OCI-LY1 (cell line): ENCODE measurements at regions not wholly inside any gene's neighbourhood (a gene's known extent, or its start where the extent isn't known, plus 50 kb on each side); places are given as distances from the start of the nearest gene placed in this dataset.

Experiments
- EZH2 ChIP-seq: fragments of 200-600 bp; sonication (generic), shearing (Covaris generic); IDR thresholded peaks from 2 replicates; pipeline ENCODE4 v1.8.0; 2017; ENCODE audit warnings: borderline replicate concordance, mixed run types, mild to moderate bottlenecking, antibody characterized with exemption, low read length, moderate library complexity, mixed read lengths
- TF ChIP-seq, protein P1 (sequence below): fragments of 200-600 bp; sonication (generic), shearing (Covaris generic); IDR thresholded peaks from 2 replicates; pipeline ENCODE4 v1.5.1; 2017; ENCODE audit warnings: mild to moderate bottlenecking, antibody characterized with exemption, low read length, moderate library complexity, mixed read lengths

DNA sequence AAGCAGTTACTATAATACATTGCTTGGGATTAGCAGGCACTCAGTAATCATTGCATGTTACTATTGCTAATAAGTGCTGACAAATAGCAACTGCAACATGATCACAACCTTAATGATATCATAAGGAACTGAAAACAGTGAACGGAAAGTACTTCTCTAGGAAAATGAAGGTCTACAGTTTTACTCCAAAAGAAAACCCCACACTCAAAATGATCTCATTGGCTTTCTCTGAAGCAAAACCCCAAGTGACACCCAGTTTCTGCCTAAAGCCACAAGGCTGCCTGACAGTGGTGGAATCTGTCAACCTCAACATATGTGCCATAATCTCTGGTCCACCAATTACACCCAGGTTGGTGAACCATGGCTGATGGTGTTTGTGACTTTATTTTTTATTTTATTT lies 137.6 kb downstream of the PTGER3 start:
- TF ChIP-seq, protein P1, sequence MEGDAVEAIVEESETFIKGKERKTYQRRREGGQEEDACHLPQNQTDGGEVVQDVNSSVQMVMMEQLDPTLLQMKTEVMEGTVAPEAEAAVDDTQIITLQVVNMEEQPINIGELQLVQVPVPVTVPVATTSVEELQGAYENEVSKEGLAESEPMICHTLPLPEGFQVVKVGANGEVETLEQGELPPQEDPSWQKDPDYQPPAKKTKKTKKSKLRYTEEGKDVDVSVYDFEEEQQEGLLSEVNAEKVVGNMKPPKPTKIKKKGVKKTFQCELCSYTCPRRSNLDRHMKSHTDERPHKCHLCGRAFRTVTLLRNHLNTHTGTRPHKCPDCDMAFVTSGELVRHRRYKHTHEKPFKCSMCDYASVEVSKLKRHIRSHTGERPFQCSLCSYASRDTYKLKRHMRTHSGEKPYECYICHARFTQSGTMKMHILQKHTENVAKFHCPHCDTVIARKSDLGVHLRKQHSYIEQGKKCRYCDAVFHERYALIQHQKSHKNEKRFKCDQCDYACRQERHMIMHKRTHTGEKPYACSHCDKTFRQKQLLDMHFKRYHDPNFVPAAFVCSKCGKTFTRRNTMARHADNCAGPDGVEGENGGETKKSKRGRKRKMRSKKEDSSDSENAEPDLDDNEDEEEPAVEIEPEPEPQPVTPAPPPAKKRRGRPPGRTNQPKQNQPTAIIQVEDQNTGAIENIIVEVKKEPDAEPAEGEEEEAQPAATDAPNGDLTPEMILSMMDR: no peak
- TF ChIP-seq EZH2: no peak
